ENCODE measurements at regions not wholly inside any gene's neighbourhood (a gene's known extent, or its start where the extent isn't known, plus 50 kb on each side); places are given as distances from the start of the nearest gene placed in this dataset.

DNA sequence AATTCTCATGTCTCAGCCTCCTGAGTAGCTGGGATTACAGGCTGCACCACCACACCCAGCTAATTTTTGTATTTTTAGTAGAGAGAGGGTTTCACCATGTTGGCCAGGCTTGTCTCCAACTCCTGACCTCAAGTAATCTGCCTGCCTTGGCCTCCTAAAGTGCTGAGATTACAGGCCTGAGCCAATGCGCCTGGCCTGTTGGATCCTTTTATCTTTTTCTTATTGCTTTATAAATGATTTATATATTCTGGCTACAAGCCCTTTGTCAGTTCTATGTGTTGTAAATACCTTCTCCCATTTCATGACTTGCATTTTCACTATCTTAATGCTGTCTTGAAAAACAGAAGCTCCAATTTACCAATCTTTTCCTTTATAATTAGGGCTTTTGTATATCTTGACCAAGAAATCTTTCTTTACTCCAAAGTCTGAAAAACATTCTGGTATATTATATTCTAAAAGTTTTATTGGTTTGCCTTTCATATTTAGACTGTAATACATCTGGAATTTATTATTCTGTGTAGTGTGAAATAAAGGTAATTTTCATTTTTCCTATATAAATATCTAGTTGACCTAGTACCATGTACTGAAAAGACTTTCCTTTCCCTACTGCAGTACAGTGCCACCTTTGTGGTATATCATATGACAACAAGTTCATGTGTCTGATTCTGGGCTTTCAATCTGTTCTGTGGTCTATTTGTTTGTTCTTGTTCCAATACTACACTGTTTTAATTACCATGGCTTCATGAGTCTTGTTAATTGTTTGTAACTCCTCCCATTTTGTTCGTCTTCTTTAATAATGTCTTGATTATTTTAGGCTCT, 52.9 kb upstream of the RNU6-1 start:
- Histone ChIP-seq H3K9ac (ENCODE audit: low read length) (no peak overlapping the region), H3K4me3 (ENCODE audit: low read length) (no peak overlapping the region), H3K4me1 (ENCODE audit: control insufficient read depth, insufficient read depth, low read length) (peaks cover 4% of the 10 kb centered on the region), H3K9me3 (ENCODE audit: control insufficient read depth, low read length) (no peaks in the 10 kb centered on the region), H3K36me3 (ENCODE audit: control insufficient read depth, insufficient read depth, low read length) (no peaks in the 10 kb centered on the region), H3K27me3 (ENCODE audit: control insufficient read depth, insufficient read depth, low read length) (no peaks in the 10 kb centered on the region)

DNA sequence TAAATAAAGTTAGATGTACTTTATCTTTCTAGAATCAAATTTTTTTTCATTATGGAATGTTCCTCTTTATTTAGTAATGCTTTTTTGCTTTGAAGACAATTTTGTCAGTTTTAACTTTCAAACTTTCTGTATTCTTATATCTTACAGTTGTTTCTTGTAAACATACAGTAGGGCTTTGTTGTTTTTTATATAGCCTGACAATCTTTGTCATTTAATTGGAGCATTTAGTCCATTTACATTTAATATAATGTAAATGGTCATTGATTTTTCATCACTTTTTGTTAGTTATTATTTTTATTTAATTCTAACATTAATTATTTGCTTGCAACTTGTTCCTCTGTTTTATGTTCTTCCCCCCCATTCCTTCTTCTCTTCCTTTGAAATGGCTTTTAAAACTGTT, 55.4 kb upstream of the RNU6-1 start:
- Histone ChIP-seq H3K9me3 (ENCODE audit: control insufficient read depth, low read length) (no peaks in the 10 kb centered on the region), H3K4me1 (ENCODE audit: control insufficient read depth, insufficient read depth, low read length) (peaks cover 20% of the 10 kb centered on the region), H3K4me3 (ENCODE audit: low read length) (no peak overlapping the region), H3K36me3 (ENCODE audit: control insufficient read depth, insufficient read depth, low read length) (no peaks in the 10 kb centered on the region), H3K27me3 (ENCODE audit: control insufficient read depth, insufficient read depth, low read length) (no peaks in the 10 kb centered on the region), H3K9ac (ENCODE audit: low read length) (no peak overlapping the region)

DNA sequence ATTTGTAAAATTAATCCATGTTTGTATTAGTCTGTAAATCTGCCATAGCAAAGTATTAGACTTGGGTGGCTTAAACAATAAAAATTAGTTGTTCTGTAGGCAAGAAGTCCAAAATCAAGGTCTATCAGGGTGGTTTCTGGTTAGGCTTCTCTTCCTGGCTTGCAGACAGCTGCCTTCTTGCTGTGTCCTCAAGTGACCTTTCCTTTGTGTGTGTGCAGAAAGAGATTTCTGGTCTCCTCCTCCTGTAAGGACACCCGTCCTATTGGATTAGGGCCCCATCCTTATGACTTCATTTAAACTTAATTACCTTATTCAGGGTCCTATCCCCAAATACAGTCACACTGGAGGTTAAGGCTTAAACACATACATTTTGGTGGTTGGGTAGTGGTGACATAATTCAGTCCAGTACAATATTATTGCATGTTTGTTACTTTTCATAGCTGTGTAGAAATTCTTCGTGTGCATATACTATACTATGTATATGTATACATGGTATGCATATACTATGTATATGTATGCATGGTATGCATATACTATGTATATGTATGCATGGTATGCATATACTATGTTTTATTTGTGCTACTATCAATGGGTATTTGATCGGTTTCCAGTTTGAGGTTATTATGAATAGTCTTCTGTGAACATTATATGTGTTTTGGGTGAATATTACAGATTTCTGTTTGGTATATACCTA, 57.9 kb upstream of the RNU6-1 start:
- H3K9ac ChIP-seq (ENCODE audit: low read length): no peak overlapping the region
- H3K36me3 ChIP-seq (ENCODE audit: control insufficient read depth, insufficient read depth, low read length): no peaks in the 10 kb centered on the region
- no peaks in the 10 kb centered on the region for H3K27me3 ChIP-seq (ENCODE audit: control insufficient read depth, insufficient read depth, low read length)
- no peaks in the 10 kb centered on the region for H3K9me3 ChIP-seq (ENCODE audit: control insufficient read depth, low read length)
- H3K4me1 ChIP-seq (ENCODE audit: control insufficient read depth, insufficient read depth, low read length): peaks cover 44% of the 10 kb centered on the region
- no peak overlapping the region for H3K4me3 ChIP-seq (ENCODE audit: low read length)

DNA sequence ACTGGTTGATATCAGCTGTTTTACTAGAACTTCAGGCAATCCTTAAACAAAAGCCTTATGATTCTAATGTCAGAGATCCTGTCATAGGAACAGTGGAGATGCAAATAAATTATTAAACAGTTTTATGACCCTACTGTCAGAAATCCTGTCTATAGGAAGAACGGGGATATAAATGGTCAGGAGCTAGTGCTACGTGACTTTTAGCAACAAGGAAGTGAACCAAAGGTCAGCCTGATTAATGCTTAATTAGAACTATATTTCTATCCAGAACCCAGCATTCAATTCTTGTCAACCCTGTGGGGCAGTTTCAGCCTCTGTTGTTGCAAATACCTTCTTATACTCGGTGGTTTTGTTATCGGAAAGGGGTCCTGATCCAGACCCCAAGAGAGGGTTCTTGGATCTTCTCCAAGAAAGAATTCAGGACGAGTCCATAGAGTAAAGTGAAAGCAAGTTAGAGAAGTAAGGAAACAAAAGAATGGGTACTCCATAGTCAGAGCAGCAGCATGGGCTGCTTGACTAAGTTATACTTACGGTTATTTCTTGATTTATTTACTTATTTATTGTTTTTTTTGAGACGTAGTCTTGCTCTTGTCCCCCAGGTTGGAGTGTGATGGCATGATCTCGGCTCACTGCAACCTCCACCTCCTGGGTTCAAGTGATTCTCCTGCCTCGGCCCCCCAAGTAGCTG, 59.9 kb upstream of the RNU6-1 start:
- Histone ChIP-seq H3K9me3 (ENCODE audit: control insufficient read depth, low read length) (no peaks in the 10 kb centered on the region), H3K9ac (ENCODE audit: low read length) (peak overlapping the region; percentile 33), H3K4me3 (ENCODE audit: low read length) (no peak overlapping the region), H3K36me3 (ENCODE audit: control insufficient read depth, insufficient read depth, low read length) (no peaks in the 10 kb centered on the region), H3K27me3 (ENCODE audit: control insufficient read depth, insufficient read depth, low read length) (no peaks in the 10 kb centered on the region), H3K4me1 (ENCODE audit: control insufficient read depth, insufficient read depth, low read length) (peaks cover 46% of the 10 kb centered on the region)

DNA sequence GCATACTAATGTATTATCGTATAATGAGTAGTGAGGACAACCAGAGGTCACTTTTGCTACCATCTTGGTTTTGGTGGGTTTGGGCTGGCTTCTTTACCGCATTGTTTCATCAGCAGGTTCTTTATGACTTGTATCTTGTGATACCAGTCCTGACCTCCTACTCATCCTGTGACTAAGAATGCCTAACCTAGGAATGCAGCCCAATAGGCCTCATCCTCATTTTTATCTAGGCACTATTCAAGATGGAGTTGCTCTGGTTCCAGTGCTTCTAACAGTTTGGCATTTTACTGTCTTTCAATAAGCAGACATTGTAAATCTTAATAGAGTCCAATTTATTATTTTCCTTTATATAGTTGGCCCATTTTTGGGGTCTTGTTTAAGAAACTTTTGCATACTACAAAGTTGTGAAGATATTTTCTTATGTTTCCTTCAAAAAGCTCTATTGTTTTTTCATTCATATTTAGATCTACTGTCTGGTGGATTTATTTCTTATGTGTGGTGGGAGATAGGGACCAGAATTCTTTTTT, 60.8 kb upstream of the RNU6-1 start:
- Histone ChIP-seq H3K9me3 (ENCODE audit: control insufficient read depth, low read length) (no peaks in the 10 kb centered on the region), H3K27me3 (ENCODE audit: control insufficient read depth, insufficient read depth, low read length) (no peaks in the 10 kb centered on the region), H3K36me3 (ENCODE audit: control insufficient read depth, insufficient read depth, low read length) (no peaks in the 10 kb centered on the region), H3K4me1 (ENCODE audit: control insufficient read depth, insufficient read depth, low read length) (peaks cover 46% of the 10 kb centered on the region), H3K4me3 (ENCODE audit: low read length) (no peak overlapping the region), H3K9ac (ENCODE audit: low read length) (no peak overlapping the region)

DNA sequence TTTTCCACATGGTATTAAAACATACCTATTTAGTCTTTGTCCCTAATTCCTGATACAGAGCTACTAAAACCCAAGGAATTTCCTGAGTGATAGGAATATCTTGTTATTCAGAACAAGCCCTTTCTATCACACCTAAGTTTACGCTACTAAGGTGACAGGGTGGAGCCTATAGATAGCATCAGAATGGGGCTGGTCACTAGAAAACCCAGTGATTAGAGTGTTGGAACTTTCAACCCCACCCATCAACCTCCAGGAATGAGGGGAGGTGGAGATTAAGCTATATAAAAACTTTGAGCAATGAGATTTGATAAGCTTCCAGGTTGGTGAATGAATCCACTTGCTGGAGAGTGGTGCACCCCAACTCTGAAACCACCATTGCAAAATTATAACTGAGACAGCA, 62.1 kb upstream of the RNU6-1 start:
- no peaks in the 10 kb centered on the region for H3K27me3 ChIP-seq (ENCODE audit: control insufficient read depth, insufficient read depth, low read length)
- H3K4me1 ChIP-seq (ENCODE audit: control insufficient read depth, insufficient read depth, low read length): peaks cover 46% of the 10 kb centered on the region
- H3K9me3 ChIP-seq (ENCODE audit: control insufficient read depth, low read length): no peaks in the 10 kb centered on the region
- H3K36me3 ChIP-seq (ENCODE audit: control insufficient read depth, insufficient read depth, low read length): no peaks in the 10 kb centered on the region
- H3K4me3 ChIP-seq (ENCODE audit: low read length): no peak overlapping the region
- H3K9ac ChIP-seq (ENCODE audit: low read length): no peak overlapping the region

DNA sequence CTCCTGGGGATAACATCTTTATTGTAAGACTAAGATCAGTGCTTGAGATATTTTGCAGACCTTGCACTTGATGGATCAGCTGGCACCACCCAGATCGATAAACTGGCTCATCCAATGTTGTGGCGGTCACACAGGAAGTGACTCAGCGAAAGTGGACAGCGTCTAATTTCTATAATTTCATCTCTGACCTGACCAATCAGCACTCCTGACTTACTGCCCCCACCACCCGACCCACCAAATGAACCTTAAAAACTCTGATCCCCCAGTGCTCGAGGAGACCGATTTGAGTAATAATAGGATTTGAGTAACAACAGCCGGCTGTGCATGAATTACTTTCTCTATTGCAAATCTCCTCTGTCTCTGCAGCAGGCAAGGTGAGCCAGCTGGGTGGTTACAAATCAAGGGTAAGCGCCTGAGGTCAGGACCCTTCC, 62.7 kb upstream of the RNU6-1 start:
- Histone ChIP-seq H3K9me3 (ENCODE audit: control insufficient read depth, low read length) (no peaks in the 10 kb centered on the region), H3K4me1 (ENCODE audit: control insufficient read depth, insufficient read depth, low read length) (peaks cover 44% of the 10 kb centered on the region), H3K4me3 (ENCODE audit: low read length) (no peak overlapping the region), H3K9ac (ENCODE audit: low read length) (no peak overlapping the region), H3K27me3 (ENCODE audit: control insufficient read depth, insufficient read depth, low read length) (no peaks in the 10 kb centered on the region), H3K36me3 (ENCODE audit: control insufficient read depth, insufficient read depth, low read length) (no peaks in the 10 kb centered on the region)

DNA sequence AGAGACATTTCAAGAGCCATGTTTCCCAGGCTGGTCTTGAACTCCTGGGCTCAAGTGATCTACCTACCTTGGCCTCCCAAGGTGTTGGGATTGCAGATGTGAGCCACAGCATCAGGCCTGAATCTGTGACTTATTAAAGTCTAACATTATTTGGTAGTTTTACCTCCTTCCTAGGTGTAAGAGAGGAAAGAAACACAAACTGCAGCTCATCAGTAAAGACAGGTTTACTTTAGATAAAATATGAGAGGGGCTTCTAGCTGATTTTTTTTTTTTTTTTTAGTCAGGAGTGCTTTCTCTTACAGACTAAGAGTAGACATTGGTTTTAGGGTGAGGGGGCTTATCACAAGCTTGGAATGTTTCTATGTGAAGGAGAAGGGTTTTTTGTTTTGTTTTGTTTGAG, 63.9 kb upstream of the RNU6-1 start:
- Histone ChIP-seq H3K4me1 (ENCODE audit: control insufficient read depth, insufficient read depth, low read length) (peaks cover 40% of the 10 kb centered on the region), H3K36me3 (ENCODE audit: control insufficient read depth, insufficient read depth, low read length) (no peaks in the 10 kb centered on the region), H3K27me3 (ENCODE audit: control insufficient read depth, insufficient read depth, low read length) (no peaks in the 10 kb centered on the region), H3K4me3 (ENCODE audit: low read length) (no peak overlapping the region), H3K9me3 (ENCODE audit: control insufficient read depth, low read length) (no peaks in the 10 kb centered on the region), H3K9ac (ENCODE audit: low read length) (no peak overlapping the region)

DNA sequence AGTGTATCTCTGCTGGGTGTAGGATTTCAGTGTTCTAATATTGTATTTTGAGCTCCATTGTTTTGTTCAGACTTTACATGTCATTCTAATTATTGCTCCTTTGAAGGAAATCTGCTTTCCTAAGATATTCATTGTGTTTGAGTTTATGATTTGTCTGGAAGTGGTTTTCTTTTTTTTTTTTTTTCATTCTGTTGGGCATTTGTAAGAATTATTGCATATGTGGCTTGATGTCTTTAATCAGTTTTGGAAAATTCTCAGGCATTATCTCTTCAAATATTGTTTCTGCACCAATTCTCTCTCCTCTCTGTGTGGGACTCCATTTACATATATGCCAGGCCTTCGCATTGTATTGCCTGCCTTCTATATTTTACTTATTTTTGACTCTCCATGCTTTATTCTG, 65.8 kb upstream of the RNU6-1 start:
- Histone ChIP-seq H3K27me3 (ENCODE audit: control insufficient read depth, insufficient read depth, low read length) (no peaks in the 10 kb centered on the region), H3K36me3 (ENCODE audit: control insufficient read depth, insufficient read depth, low read length) (no peaks in the 10 kb centered on the region)

DNA sequence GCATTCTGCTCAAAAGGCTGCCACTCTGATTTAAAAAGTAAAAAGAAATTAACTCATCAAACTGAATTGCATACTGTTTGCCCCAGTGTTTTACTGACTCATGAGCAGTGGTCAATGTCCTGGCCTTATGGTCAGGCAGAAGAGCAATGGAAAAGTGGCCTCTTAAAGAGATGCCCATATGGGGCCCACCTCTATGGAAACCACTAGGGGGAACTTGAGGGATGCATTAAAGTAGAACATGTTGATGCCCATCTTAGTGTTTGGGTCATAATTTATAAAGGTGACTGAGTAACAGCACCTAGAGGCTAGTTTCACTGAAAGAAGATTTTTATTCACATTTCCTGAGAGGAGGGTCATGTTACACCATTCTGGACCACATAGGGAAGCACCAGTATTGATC, 66.5 kb upstream of the RNU6-1 start:
- Histone ChIP-seq H3K4me3 (ENCODE audit: low read length) (no peak overlapping the region), H3K4me1 (ENCODE audit: control insufficient read depth, insufficient read depth, low read length) (peaks cover 16% of the 10 kb centered on the region), H3K9ac (ENCODE audit: low read length) (no peak overlapping the region), H3K9me3 (ENCODE audit: control insufficient read depth, low read length) (no peaks in the 10 kb centered on the region), H3K27me3 (ENCODE audit: control insufficient read depth, insufficient read depth, low read length) (no peaks in the 10 kb centered on the region), H3K36me3 (ENCODE audit: control insufficient read depth, insufficient read depth, low read length) (no peaks in the 10 kb centered on the region)

More for the DNA sequence above, 65.8 kb upstream of the RNU6-1 start:
- Histone ChIP-seq H3K4me3 (ENCODE audit: low read length) (no peak overlapping the region), H3K9ac (ENCODE audit: low read length) (no peak overlapping the region), H3K9me3 (ENCODE audit: control insufficient read depth, low read length) (no peaks in the 10 kb centered on the region), H3K4me1 (ENCODE audit: control insufficient read depth, insufficient read depth, low read length) (peaks cover 22% of the 10 kb centered on the region)

DNA sequence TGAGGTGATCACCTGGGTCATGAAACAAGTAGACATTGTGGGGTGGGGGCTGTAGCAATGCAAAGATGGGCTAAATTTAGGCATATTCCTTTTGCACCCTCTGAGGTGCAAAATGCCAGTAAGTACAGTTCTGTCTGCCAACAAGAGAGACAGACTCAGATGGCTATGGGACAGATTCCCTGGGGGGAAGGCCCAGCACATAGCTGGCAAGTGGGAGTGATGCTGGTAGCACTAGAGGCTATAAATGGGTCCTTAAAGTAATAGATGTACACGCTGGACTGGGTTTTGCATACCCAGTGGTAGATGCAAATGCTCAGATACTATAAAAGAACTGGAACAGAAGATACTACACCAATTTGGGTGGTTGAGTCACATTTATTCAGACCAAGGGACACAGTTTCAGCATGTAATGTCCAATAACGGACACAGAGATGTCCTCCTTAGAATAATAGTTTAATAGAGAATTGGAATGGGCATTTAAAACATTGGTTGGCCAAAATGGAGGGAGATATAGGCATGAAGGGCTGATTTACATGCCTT, 67.4 kb upstream of the RNU6-1 start:
- Histone ChIP-seq H3K27me3 (ENCODE audit: control insufficient read depth, insufficient read depth, low read length) (no peaks in the 10 kb centered on the region), H3K4me3 (ENCODE audit: low read length) (no peak overlapping the region), H3K36me3 (ENCODE audit: control insufficient read depth, insufficient read depth, low read length) (no peaks in the 10 kb centered on the region)

DNA sequence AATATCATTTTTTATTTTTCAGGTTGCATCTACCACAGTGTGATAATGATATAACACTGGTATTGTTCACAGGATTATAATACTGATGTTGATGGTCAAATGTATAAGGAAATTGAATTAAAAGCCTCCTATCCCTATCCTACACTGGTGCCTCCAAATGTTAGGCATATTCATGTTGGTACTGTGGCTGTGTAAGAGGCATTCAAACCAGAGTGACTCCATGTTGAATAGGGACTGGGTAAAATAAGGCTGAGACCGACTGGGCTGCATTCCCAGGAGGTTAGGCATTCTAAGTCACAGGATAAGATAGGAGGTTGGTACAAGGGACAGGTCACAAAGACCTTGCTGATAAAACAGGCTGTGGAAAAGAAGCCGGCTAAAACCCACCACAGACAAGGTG, 68.9 kb upstream of the RNU6-1 start:
- no peak overlapping the region for H3K9ac ChIP-seq (ENCODE audit: low read length)

More for the DNA sequence above, 67.4 kb upstream of the RNU6-1 start:
- Histone ChIP-seq H3K4me1 (ENCODE audit: control insufficient read depth, insufficient read depth, low read length) (peaks cover 8% of the 10 kb centered on the region), H3K9ac (ENCODE audit: low read length) (no peak overlapping the region), H3K9me3 (ENCODE audit: control insufficient read depth, low read length) (no peaks in the 10 kb centered on the region)

More for the DNA sequence above, 68.9 kb upstream of the RNU6-1 start:
- Histone ChIP-seq H3K27me3 (ENCODE audit: control insufficient read depth, insufficient read depth, low read length) (no peaks in the 10 kb centered on the region), H3K9me3 (ENCODE audit: control insufficient read depth, low read length) (no peaks in the 10 kb centered on the region), H3K4me3 (ENCODE audit: low read length) (no peak overlapping the region), H3K36me3 (ENCODE audit: control insufficient read depth, insufficient read depth, low read length) (no peaks in the 10 kb centered on the region), H3K4me1 (ENCODE audit: control insufficient read depth, insufficient read depth, low read length) (peaks cover 3% of the 10 kb centered on the region)

All from mucosa of stomach (tissue), 1 donor.